HG02973 (cell line): ENCODE measurements at regions not wholly inside any gene's neighbourhood (a gene's known extent, or its start where the extent isn't known, plus 50 kb on each side); places are given as distances from the start of the nearest gene placed in this dataset.
"Not testable (repeated sequence)": the region's sequence is repeated elsewhere in the genome, so short reads cannot be mapped to it uniquely, and the experiment has no call there.

ENCODE experiments used
- ATAC-seq: cut with Tn5 transposase; IDR thresholded peaks from one replicate; pipeline ENCODE4 v1.9.1; 2021; ENCODE audit warnings: moderate library complexity; ENCODE audit not compliant: unreplicated experiment

DNA sequence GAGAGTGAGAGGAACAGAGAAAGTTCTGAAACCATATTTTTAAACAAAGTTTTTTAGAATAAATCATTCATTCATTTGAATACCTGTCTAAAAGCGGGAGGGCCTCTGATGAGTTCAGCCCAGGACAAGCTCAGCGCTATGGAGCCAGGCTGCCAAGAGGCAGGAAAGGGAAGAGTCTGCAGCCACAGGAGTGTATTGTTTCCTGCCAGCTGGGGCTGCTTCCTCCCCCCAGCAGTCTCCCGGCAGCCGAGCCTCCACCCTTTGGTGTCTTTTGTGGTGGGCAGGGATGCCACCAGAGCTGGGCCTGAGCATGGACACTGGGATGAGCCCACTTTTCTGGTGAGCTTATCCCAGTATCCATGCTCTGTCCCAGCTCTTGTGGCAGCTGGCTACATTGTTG lies 199.5 kb upstream of the TPRG1 start:
- no peak for ATAC-seq

- ATAC-seq, result no peak
These were observed 196.7 kb upstream of the TPRG1 start for GRCh38 chr3:188974856-188975599.

DNA sequence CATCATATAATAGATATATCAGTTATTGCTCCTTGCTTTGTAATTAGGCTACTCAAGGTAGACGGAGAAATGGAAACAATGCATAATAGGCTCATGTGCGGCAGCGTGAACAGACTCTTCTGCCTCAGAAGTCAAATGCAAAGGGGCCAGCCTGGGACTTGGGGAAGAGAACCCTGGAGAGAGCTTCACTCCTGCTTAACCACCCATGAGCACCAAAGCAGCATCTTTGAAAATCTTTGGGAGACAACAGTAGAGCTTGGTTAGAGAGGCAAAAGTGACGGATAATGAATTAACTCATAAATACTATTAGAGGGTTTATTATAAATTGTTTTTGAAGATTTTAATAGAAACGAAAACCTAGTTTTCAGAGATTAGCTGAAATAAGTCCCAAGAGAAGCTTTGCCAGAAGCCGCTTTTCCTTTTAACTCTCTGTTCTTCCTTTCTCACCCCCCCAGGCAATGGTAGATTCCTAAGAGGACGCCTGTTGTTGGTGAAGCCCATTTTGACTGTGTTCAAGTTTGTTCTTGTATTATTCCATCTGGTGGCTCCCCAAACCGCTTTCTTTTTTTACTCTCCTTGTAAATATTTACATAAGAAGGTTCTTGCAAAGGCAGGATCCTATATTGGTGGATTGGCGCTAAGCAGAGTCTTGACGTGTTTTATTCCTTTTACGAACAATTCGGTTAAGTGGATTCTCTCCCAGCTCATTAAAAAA lies 196.0 kb upstream of the TPRG1 start:
- ATAC-seq, result no peak

DNA sequence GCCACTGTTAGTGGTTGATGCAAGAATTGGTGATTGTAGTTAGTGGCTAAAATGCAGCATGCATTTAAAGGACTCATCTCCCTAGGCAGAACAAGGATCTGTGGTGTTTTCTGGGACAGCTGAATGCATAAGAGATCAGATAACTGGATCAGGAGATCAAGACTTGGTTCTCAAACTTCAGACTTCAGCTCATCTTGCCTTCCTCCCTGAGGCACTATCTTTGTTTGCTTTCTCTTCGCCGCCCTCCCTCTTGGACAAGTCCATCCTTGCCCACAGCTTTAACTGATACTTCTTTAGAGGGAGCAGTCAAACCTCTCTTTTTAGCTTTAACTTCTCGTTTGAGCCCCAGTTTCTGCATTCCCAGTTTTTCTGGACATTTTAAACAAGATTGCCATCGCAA lies 195.4 kb upstream of the TPRG1 start:
- ATAC-seq, result no peak

- no peak for ATAC-seq
These were observed 193.2 kb upstream of the TPRG1 start for GRCh38 chr3:188978421-188979171.

- ATAC-seq, result no peak
These were observed 192.5 kb upstream of the TPRG1 start for GRCh38 chr3:188979248-188979647.

DNA sequence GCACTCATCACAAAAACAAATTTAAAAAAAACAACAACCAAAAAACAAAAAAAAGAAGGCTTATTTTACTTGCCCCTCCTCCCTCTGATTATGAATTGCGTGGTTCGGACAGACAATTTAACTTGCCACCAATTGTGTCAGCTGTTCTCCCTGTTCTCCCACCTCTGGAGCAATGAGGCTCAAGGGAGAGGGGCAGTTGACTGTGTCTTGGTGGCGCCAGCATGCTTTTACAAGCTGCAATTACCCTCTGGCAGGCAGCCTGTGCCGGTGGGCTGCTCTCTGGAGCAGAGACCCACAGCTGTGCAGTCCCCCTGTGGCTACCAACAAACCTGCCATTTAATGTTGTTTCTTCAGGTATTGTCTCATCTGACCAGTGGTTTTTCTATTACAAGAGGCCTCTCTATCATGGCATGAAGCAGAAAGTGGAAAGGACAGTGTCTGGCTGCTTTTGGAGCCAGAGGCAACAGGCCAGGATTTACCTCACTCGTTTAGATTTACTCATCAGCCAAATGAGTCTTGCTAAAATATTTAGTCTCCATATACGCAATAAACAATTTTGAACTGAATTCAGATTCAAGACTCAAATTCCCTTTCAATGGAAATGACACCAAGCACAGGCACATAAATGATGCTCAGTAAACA lies 192.0 kb upstream of the TPRG1 start:
- ATAC-seq, result no peak

DNA sequence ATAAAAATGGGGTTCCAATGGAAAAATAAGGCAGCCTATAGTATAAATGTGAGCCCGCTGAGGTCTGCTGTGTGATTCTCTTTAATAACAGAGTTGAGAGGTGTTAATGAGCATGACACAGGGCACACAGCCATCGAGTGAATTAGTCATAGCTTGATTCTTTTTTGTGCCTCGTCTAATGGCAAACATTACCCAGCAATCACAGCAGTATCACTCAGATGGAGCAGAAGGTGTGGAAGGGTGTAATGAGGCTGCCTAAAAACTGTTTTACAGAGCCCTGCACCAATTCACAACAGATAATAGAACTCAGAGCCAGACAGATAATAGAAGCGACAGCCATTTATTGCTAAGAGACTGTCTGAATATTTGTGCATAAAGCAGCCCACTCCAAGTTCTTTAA lies 178.6 kb upstream of the TPRG1 start:
- no peak for ATAC-seq

GRCh38 chr3:189001559-189001958 lies 170.2 kb upstream of the TPRG1 start:
- no peak for ATAC-seq

- ATAC-seq, result no peak
These were observed 168.4 kb upstream of the TPRG1 start for GRCh38 chr3:189003410-189003809.

GRCh38 chr3:189013224-189013888 lies 158.4 kb upstream of the TPRG1 start:
- no peak for ATAC-seq

DNA sequence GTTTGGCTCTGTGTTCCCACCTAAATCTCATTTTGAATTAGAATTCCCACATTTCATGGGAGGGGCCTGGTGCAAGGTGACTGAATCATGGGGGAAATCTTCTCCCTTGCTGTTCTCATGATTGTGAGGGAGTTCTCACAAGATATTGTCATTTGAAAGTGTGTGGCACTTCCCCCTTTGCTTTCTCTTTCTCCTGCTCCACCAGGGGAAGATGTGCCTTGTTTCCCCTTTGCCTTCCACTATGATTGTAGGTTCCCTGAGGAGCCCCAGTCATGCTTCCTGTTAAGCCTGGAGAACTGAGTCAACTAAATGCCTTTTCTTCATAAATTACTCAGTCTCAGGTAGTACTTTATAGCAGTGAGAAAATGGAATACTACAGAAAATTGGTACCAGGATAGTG lies 157.2 kb upstream of the TPRG1 start:
- ATAC-seq, result no peak

DNA sequence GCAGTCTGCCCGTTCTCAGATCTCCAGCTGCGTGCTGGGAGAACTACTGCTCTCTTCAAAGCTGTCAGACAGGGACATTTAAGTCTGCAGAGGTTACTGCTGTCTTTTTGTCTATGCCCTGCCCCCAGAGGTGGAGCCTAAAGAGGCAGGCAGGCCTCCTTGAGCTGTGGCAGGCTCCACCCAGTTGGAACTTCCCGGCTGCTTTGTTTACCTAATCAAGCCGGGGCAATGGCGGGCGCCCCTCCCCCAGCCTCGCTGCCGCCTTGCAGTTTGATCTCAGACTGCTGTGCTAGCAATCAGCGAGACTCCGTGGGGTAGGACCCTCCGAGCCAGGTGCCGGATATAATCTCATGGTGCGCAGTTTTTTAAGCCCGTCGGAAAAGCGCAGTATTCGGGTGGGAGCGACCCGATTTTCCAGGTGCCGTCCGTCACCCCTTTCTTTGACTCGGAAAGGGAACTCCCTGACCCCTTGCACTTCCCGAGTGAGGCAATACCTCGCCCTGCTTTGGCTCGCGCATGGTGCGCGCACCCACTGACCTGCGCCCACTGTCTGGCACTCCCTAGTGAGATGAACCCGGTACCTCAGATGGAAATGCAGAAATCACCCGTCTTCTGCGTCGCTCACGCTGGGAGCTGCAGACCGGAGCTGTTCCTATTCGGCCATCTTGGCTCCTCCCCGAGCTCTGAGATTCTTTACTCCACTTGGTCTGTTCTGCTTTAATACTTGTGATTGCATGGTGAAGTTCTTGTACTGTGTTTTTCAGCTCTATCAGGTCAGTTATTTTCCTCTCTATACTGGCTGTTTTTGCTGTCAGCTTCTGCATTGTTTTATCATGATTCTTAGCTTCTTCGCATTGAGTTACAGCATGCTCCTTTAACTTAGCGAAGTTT lies 148.9 kb upstream of the TPRG1 start:
- not testable (repeated sequence) for ATAC-seq

DNA sequence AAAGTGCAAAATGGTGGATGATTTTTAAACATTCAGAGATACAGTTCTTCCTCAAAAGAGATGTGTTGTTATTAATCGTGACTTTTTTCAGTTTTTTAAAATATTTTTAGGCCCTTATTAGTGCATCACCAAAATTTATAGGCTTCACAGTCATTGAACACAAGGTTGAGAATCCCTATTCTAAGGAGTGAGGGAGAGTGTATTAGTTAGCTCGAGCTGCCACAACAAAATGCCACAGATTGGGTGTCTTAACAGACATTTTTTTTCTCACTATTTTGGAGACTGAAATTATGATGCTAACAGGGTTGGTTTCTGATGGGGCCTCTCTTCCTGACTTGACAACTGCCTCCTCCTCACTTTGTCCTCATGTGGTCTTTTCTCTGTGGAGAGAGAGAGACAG lies 145.9 kb upstream of the TPRG1 start:
- no peak for ATAC-seq

GRCh38 chr3:189027626-189028155 lies 144.1 kb upstream of the TPRG1 start:
- no peak for ATAC-seq

GRCh38 chr3:189038773-189039745 lies 132.7 kb upstream of the TPRG1 start:
- ATAC-seq, result no peak

DNA sequence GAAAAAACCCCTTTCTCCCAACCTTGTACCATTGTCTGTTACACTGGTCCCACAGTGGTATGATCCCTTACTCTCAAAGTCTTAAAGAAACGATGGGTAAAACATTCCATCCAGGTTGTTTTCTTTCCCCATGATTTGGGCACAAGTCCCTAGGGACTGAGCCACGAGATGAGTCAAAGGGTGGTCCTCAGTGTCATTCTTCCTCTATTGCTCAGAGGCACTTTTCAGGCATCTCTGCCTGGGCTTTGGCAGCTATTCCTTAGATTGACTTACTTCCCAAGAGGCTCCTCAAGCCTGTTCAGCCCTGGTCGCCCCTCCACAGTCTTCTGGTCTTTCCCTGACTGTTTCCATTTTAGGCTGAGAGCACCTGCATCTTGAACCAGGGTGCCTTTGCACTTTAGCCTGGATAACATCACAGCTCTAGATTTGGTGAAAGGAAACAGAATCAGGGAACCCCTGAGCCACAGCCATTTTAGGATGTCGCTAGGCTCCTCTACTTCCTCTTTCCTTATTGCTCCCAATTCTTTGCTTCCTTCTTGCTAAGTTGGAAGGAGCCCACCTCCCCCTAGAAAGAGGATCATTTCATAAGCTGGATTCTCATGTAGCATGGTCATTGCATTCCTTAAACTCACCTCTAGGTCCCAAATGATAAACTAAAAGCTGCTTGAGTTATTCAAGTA lies 131.0 kb upstream of the TPRG1 start:
- no peak for ATAC-seq
